ENCODE measurements at regions not wholly inside any gene's neighbourhood (a gene's known extent, or its start where the extent isn't known, plus 50 kb on each side); places are given as distances from the start of the nearest gene placed in this dataset.

DNA sequence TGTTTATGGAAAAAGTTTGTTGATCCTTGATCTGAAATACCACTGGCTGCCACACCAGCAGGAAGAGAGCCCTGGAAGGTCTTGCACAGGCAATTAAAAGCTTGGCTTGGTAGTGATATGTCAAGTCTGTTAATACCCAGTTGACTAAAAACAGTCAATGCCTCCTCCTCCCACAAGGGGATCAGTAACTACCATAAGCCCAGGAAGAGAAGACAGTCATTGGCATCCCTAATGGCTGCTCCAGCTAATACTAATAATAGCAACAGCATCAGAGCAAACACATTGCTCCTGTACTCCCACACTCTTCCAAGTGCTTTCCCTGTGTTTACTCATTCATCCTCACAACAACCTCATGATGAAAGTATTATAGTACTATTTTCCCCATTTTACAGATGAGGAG, 528.6 kb downstream of the TAFA4 start:
- ChIA-PET POLR2A (no interaction called here), CTCF (interaction anchor here (1.5 kb wide), 1 partner anchor 30 kb away, joined by 4 read pairs; no protein-coding TSS in a partner anchor)
- DNase-seq (ENCODE audit: extremely low spot score): no peak

DNA sequence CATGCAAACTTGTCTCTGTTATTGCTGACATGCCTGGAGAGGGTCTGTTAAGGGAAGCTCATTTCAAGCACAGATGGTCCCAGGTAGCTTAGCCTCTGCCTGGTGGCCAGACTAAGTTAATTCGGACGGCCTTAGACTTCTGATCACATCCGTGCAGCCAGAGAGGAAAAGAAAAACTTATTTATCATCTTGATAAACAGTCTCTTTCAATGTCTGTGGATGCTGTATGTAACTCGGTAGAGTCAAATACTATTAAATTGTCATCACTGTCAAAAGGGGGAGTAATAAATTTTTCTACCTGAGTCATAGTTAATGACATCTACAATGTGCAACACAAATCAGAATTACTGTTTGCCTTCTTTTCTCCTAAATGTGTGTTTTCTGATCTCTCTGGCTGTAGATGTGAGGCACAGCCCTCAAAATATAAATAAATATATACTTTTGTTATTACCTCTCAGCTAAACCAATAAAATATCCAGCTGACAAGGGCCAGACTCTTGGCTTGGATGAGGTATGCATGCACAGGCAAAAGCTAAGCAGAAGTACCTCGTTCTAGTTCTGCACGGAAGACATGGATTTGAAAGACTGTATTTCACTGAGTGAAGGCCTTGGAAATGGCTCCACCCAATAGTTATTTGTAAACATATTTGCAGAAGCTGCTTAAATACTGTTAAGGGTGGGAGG, 530.0 kb downstream of the TAFA4 start:
- ChIA-PET CTCF (interaction anchor here (1.5 kb wide), 1 partner anchor 29 kb away, joined by 4 read pairs; no protein-coding TSS in a partner anchor), POLR2A (no interaction called here)
- TF ChIP-seq, protein P1, sequence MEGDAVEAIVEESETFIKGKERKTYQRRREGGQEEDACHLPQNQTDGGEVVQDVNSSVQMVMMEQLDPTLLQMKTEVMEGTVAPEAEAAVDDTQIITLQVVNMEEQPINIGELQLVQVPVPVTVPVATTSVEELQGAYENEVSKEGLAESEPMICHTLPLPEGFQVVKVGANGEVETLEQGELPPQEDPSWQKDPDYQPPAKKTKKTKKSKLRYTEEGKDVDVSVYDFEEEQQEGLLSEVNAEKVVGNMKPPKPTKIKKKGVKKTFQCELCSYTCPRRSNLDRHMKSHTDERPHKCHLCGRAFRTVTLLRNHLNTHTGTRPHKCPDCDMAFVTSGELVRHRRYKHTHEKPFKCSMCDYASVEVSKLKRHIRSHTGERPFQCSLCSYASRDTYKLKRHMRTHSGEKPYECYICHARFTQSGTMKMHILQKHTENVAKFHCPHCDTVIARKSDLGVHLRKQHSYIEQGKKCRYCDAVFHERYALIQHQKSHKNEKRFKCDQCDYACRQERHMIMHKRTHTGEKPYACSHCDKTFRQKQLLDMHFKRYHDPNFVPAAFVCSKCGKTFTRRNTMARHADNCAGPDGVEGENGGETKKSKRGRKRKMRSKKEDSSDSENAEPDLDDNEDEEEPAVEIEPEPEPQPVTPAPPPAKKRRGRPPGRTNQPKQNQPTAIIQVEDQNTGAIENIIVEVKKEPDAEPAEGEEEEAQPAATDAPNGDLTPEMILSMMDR (IDR thresholded peaks at IDR 0.05; ENCODE audit: control extremely low read depth, extremely low read depth, low read depth, missing control alignments): no peak
- no peak for DNase-seq (ENCODE audit: extremely low spot score)

More for the DNA sequence above, 528.6 kb downstream of the TAFA4 start:
- TF ChIP-seq, protein P1 (IDR thresholded peaks at IDR 0.05; ENCODE audit: control extremely low read depth, extremely low read depth, low read depth, missing control alignments): no peak

DNA sequence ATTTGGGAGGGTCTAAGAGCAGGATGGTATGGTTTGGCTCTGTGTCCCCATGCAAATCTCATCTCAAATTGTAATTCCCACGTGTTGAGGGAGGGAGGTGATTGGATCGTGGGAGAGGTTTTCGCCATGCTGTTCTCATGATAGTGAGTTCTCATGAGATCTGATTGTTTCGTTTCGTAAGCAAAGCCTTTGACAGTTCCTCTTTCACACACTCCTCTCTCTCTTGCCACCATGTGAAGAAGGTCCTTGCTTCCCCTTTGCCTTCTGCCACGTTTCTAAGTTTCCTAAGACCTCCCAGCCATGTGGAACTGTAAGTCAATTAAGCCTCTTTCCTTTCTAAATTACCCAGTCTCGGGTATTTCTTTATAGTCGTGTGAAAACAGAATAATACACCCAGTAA, 553.7 kb downstream of the TAFA4 start:
- DNase-seq (ENCODE audit: extremely low spot score): no peak
- POLR2A ChIA-PET: no interaction called here
- CTCF ChIA-PET: no interaction called here
- TF ChIP-seq, protein P1 (IDR thresholded peaks at IDR 0.05; ENCODE audit: control extremely low read depth, extremely low read depth, low read depth, missing control alignments): no peak

DNA sequence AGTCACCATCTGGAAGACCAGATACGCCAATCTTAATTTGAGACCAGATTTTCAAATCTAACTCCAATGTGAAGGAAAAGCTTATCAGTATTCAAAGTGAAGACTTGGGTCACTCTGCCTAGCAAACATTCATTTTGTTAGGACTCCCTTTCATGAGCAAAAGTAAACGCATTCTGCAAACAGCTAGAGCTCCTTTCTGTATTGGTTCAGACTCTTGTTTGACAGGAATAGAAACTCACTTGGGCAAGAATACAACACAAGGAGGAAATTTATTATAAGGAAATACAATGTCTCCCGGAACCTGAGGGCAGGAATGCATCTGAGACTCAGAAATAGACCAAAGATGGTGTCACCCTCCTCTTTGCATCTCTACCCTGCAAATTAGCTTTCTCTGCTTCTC, 558.6 kb downstream of the TAFA4 start:
- POLR2A ChIA-PET: no interaction called here
- CTCF ChIA-PET: interaction anchor here (1.0 to 1.1 kb wide), 2 partner anchors 10 to 30 kb away, joined by 3 to 4 read pairs; no protein-coding TSS in a partner anchor
- no peak for DNase-seq (ENCODE audit: extremely low spot score)
- TF ChIP-seq, protein P1 (IDR thresholded peaks at IDR 0.05; ENCODE audit: control extremely low read depth, extremely low read depth, low read depth, missing control alignments): no peak

DNA sequence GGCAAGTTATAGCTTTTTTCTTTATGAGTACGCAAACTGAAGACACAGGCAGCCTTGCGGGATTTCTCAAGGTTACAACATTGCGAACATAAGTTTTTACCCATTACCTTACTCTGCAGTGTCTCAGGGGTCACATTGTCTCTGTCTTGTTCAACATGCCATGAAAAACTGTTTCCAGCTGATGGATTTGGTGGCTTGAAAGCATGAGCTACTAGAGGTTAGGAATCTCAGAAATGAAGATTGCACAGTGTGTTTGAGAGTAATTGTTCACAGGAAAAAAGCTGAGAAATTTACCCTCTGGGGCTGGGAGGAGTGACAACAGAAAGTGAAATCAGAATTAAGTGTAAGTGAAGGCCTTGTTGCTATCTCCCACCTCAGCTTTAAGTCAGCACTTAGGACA, 568.6 kb downstream of the TAFA4 start:
- no peak for DNase-seq (ENCODE audit: extremely low spot score)
- TF ChIP-seq, protein P1 (IDR thresholded peaks at IDR 0.05; ENCODE audit: control extremely low read depth, extremely low read depth, low read depth, missing control alignments): no peak
- ChIA-PET CTCF (interaction anchor here (1.3 kb wide), 1 partner anchor 10 kb away, joined by 3 read pairs; no protein-coding TSS in a partner anchor), POLR2A (no interaction called here)

DNA sequence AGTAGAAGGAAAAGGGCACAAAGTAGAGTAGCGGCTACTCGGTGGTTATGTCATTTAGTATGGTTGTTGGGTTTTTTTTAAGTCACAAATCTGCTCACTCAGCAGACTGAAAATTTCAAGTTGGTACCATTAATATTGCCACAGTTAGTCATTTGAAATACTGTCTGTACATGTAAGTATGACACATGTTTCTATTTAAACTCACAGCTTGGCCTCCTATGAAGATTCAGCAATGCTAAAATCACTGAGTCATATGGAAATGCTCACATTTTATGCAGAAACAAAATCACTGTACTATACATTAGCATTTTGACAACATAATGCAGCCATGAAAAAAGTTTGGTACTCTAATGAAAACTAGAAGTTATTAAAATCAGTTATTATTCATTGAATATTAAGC, 571.9 kb downstream of the TAFA4 start:
- TF ChIP-seq, protein P1 (IDR thresholded peaks at IDR 0.05; ENCODE audit: control extremely low read depth, extremely low read depth, low read depth, missing control alignments): no peak
- ChIA-PET CTCF (no interaction called here), POLR2A (no interaction called here)
- DNase-seq (ENCODE audit: extremely low spot score): no peak
